ENCODE measurements at regions not wholly inside any gene's neighbourhood (a gene's known extent, or its start where the extent isn't known, plus 50 kb on each side); places are given as distances from the start of the nearest gene placed in this dataset.

GRCh38 chr11:71305451-71306125 is 53.2 kb upstream of the SHANK2 start:
- TF ChIP-seq POLR2A (IDR thresholded peaks at IDR 0.05) (no peak), CTCF (IDR thresholded peaks at IDR 0.05) (no peak)
